NCI-H1694 (cell line): ENCODE measurements at regions not wholly inside any gene's neighbourhood (a gene's known extent, or its start where the extent isn't known, plus 50 kb on each side); places are given as distances from the start of the nearest gene placed in this dataset.
A peak's percentile ranks its signal among the peaks of the same experiment; 100 is the strongest.

Experiments
- DNase-seq: peaks from one replicate; lab custom pipeline; 2025; lab: John Stamatoyannopoulos, UW

DNA sequence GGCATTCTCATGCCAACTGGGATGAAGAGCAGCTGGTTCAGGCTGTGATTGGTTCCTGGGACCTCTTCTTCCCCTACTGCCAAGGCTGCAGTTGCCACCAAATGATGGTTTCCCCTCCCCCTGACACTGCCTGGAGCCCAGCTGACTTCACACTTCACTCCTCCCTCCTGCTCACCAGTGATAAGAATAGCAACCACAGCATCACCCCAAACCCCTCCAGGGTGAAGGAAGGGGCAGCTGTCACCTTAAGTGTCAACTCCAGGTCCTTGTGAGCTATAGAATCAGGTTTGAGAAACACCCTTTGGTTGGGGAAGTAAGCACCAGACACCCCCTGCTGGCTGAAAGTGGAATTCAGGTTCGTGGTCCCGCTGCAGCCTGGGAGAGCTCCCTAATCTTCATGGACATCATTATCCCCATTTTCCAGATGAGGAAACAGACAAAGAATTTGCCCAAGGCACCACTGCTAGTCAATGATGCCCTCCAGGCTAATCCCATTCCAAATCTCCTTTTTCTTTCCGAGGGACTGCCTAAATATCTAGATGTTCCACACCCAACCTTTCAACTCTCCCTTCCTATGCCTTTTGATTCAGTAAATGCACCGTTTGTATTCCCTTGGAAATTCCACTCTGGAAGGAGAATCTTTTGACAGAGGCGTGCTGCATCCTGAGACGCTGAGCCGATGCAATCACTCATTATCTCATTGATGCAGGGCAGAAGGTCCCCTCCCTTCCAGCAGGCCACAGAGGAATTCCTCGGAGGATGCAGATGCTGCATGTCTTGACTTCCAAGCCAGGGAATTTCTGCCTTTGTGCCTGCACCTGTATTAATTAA lies 50.6 kb upstream of the UQCRFS1 start:
- peak; percentile 60 for DNase-seq

DNA sequence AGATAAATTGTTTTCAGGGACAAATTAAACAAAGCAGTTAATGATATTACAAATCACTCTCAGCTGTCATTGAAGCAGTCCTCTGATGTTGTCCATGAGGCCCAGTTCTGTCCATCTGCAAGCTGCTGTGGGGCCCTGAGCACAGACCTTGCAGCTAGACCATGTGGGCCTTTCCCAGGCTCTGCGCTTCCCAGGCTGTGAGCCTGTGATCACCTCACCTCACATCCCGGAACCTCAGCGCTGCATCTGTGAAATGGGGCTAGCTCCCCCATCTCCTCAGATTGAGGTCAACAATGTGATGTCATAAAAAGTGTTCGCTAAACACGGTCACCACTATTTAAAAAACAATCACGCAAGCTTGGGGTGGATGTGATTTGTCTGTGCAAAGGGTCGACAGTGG lies 51.9 kb upstream of the UQCRFS1 start:
- DNase-seq: no peak

DNA sequence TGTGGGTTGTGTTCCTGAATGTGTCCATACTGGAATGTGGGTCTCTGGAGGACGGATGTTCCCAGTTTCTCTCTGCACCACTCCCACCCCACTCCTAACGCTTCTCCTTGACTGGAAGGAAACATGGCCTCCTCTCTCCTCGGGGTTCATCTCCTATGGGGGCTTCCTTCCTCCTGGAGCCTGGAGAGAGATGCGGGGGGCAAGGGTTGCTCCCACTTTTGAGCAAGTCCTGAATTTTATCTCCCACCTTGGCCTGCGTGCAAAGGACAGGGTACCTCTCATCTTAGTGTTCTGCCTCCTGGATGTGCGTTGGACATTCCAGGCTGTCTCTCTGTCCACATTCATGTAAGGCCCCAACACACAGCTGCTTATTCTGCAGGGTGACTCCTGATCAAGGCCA lies 52.5 kb upstream of the UQCRFS1 start:
- no peak for DNase-seq

DNA sequence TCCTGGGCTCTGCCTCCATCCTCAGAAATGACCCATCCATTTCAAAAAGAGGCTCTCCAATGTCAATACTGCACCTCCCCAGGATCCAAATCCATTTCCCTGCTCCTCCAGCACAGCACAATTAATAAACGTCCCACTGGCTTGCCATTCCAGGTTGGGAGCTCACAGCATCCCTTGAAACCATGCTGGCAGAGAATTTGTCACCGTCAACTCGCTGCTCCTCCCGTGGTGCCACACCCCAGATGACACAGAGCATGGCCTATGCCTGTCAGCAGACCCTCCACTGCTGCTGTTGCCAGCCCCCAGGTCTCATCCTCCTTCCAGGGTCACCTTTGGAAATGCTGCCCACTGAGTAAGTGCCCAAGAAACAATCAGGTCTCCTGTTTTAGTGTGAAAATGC lies 53.0 kb upstream of the UQCRFS1 start:
- no peak for DNase-seq

DNA sequence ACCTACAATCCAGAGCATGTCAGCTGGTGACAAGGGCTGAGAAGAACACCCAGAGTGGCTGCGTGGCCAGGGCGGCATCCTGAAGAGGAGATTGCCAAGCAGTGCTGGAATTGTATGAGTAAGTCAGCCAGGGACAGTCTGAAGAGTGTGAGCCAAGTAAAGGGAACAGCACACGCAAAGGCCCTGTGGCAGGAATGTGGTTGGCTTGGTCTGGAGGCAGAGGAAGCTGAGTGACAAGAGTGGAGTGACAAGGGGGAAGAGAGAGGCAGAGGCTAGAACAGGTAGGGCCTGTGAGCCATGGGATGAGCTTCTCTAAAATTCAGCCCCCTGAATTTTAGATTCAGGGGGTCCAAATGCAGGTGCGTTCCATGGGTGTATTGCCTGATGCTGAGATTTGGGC lies 53.7 kb upstream of the UQCRFS1 start:
- DNase-seq: no peak

DNA sequence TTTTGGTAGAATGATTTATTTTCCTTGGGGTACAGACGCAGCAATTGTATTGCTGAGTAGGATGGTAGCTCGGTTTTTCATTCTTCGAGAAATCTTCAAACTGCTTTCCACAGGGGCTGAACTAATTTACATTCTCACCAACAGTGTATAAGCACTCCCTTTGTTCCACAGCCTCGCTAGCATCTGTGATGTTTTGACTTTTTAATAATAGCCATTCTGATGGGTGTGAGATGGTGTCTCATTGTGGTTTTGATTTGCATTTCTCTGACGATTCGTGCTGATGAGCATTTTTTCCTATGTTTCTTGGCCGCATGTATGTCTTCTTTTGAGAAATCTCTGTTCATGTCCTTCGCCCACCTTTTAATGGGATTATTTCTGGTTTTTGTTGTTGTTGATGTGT lies 54.8 kb upstream of the UQCRFS1 start:
- no peak for DNase-seq

DNA sequence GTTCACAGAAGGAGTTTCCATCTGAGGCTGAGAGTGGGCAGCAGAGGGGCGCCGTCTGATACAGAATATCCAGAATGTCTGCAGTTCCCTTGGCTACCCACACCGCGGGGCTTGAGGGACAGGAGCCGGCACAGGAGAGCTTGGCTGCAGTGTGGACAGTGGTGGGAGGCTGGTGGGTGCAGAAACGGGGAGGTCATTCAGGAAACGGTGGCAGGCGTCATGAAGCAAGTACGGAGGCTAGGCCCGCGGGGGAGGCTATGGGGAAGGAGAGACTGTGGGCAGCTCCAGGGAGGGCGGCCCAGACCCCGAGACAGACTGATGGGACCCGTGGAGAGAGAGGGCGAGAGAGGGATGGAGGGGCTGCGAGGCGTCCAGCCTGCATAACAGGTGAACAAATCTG lies 55.2 kb upstream of the UQCRFS1 start:
- no peak for DNase-seq

DNA sequence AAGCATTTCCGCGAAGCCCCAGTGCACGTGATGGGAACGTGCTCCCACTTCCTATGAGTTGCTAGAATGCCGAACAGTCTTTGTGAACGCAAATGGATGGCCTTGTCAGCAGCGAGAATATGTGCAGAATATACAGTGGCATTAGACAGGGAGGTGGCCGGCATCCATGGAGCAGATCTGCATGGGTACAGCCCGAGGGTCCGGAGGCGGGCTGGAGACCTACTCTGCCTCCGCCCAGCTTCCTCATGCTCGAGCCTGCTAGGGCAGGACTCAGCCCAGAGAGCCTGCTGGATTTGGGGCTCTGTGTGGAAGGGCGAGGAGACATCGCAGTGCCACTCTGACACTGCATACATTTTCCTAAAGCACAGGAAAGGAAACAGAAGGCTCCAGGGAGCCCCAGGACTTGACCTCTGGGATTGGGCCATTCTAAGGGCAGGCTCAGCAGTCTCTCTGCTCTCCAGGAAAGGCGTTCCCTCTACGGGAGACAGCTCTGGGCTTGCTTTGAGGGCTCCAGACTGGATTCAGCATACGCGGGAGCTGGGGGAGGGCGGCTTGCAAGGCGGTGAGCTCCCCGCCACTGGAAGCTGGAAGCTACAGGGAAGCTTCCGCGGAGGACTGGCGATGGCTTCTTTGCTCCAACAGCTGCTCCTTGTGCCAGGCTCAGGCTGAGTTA lies 55.9 kb upstream of the UQCRFS1 start:
- DNase-seq: no peak

DNA sequence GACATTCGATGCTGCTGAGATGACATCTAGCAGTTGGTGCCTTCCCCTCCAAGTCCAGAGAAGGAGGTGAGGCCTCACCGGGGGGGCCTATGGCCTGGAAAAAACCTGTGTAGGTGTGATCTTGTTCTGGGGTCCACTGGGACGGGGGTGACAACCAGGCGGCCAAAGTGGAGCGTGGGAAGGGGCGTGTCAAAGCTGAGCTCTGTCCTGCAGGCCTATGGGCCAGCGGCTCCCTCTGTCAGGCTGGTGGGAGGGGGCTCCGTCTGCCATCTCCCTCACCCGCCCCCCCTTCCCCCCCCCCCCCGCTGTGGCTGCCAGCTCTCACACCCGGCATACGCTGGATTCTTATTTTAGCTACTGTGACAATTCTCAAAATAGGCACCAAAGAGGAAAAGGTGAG lies 56.7 kb upstream of the UQCRFS1 start:
- DNase-seq: no peak

DNA sequence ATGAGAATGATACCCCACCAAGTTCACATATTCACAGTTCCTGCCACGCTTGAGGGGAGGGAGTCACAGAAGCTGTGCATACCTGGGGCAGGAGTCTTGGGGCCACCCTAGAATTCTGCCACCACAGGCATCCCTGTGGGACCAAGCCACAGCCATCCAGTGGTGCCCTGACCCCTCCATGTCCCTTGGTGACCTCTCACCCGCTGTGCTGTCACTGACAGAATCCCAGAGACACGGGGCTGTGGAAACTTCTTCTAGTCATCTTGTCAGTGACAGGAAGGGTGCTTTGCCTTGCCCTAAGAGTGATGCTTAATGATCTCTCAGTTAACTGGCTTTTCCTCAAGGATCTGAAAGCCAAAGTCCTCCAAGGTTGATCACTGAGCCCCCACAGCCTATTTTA lies 58.4 kb upstream of the UQCRFS1 start:
- DNase-seq: no peak

DNA sequence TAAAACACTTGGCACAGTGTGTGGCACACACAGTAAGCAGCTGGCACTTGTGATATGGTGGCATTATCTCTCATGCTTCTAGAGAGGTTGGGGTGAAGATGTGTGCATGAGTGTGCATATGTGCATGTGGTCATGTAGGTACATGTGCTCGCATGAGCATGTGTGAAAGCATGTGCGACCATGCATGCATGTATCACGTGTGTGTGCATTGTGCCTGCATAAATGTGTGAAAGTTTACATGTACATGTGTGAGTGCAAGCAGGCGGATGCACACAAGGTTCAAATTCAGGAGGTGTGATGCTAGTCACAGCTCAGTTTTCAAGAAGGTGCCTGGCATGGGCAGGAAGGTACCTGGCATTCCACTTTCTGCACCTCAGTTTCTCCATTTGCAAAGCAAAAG lies 59.0 kb upstream of the UQCRFS1 start:
- DNase-seq: no peak

DNA sequence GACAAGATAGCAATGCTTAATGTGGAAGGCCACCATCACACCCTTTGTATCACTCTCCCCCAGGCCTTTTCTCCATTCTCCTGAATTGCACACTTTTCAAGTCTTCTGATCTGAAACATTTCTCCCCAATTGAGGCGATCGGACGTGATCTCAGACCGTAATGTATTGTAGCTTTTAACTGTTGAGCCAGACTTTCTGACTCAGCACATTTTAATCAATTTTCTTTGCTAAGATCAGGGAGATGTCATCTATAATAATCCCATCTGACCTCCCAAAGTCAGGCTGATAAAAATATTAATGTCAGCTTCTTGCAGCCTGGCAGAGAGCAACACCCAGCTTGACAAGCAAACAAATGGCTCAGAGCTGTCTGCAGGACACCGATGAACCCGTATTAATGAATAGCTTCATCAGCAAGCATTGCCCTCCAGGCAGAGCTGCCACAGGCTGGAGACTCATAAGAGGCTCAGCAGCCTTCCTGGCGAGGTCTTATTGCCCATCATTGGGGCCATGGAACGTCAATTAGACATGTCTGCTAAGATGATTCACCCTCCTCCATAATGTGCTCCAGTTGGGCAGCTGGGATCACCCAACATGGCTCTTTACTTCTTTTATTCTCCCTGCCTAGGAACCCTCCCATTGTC lies 60.2 kb upstream of the UQCRFS1 start:
- DNase-seq: no peak

DNA sequence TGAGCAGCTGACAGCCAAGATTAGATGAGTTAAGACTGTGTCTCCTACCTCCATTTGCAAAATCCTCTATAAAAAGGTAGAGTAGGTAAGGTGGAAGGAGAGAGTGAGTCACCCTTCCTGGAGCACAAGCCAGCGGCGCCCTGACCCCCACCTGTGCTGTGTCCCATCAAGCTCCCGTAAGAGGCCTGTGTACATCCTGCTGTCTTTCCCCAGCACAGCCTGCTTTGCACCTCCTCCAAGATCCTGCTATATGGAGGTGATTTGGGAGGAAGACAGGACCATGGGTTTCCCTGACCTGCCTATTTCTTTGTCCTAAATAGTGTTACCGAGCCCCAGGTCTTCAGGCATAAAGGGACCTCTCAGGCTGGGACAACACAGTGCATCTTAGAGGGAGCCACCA lies 62.3 kb upstream of the UQCRFS1 start:
- no peak for DNase-seq

DNA sequence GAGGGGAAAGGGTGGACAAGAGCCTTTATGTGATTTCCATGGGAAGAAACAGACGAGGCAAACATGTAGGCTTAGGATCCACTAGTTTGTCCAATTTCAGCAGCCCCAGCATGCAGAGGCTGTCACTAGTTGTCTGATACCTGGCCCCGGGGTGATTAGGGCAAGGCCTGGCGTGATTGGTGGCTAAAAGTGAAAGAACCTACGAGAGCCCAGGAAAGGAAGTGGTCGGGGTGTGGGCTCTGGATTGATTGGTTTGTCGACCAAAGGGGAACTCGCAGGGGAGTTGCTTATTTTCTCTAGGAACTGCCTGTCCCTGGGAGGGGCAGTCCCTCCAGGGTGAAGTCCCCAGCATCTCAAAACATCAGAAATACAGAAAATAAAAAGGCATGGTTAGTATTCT lies 64.2 kb upstream of the UQCRFS1 start:
- no peak for DNase-seq

DNA sequence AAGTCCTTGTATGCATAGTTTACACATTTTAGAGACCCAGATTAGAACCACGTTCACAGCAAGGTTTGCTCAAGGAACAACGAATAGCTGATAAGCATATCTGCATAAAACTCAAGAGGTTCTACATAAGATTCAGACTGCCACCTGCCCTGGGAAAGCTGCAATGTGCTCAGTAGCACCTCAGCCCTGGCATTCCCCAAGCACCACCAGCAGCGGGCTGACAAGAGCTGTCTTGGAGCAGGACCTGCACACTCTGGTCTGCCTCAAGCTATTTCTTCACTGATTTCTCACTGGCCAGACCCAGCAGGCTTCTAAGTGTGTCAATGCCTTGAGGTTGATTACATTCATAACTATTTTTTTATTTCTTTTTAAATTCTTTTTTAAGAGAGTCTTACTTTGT lies 65.8 kb upstream of the UQCRFS1 start:
- DNase-seq: no peak

DNA sequence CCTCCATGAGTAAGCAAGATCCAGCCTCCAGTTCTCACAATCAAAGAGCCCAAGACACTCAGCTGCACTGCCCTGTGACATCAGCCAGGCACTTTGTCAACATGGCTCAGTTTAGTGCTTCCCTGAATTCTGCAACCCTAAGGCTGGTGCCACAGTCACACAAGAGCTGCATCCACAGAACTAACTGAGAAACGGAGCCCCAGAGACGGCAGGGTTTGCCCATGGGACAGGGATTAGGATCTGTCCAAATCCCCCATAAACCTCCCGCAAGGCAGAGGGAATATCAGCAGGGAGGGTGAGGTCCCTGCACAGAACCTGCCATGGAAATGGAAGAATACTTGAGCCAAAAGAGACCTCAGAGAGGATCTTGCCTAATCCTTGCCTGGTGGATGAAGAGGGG lies 70.4 kb upstream of the UQCRFS1 start:
- DNase-seq: no peak

DNA sequence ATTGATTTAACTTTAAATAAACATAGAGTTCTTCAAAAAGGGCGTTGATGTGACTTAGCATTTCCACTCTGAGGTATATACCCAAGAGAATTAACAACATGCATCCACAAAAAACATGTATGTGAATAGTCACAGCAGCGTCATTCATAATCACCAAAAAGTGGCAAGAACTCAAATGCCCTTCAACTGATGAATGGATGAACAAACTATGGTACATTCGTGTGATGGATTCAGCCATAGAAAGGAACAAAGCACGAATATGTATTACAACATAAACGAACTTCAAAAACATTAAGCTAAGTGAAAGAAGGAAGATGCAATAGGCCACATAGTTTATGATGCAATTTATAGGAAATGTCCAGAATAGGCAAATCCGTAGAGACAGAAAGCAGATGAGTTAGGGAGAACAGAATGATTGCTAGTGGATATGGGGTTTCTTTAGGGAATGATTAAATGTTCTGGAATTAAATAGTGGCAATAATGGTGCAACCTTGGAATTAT lies 72.3 kb upstream of the UQCRFS1 start:
- DNase-seq: no peak

DNA sequence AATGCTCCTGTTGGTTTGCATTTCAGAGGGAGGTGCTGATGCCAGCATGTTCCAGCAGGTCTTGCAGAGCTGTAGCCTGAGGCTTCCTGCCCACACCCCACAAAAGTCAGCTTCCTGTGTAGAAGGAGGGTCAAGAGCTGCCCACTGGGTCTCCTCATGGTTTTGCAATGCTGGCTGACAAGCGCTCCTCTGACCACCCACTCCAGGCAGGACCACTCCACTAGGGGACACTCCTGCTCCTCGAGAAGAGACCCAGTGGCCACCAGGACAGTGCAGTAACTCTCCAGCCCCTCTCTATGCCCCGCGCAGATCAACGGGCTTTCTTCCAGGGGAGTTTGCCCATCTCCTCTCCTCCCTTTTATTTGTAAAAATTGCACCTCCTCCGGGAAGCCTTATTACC lies 72.9 kb upstream of the UQCRFS1 start:
- peak; percentile 15 for DNase-seq

DNA sequence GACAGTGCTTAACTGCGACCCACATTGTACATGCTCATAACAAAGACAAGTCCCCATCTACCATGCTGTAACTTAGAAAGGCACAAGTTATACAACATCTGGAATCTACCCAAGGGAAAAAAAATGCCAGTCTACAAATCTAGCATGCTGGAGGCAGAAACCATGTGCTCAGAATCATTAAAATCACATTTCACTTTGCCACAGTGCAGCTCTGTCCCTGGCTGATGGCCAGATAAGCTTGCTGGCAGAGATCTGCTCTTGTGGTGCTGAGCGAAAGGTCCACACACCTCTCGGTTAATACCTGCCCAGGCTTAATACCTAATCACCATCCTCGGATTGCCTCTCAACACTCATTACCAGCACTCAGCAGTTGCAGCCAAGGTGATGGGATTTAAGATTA lies 74.1 kb upstream of the UQCRFS1 start:
- peak; percentile 85 for DNase-seq

DNA sequence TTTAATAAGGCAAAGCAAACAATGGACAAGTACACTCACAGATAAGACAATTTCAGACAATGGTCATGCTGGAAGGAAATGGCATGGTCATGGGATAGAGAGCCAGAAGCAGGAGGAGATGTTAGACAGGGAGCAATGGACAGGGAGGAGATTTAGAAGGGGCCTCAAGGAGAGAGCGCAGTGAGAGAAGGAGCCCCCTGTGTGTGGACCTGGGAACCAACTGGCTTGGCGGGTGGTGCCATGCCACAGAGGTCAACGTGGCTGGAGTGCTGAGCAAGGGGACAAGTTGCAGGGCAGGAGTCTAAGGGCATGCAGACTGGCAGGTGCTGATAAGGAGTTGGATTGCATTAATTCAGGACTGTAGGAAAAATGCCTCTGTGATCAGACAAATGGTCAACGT lies 75.3 kb upstream of the UQCRFS1 start:
- no peak for DNase-seq

DNA sequence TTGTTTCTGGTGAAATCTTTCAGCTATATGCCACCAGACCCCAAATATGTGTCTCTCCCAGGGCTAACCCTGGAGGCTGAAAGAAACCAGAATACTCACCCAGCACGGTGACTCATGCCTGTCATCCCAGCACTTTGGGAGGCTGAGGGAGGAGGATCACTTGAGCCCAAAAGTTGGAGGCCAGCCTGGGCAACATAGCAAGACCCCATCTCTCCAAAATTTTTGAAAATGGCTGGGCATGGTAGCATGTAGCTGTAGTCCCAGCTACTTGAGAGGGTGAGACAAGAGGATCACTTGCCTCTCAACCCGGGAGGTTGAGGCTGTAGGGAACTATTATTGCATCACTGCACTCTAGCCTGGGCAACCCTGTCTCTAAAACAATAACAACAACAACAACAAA lies 76.1 kb upstream of the UQCRFS1 start:
- no peak for DNase-seq

DNA sequence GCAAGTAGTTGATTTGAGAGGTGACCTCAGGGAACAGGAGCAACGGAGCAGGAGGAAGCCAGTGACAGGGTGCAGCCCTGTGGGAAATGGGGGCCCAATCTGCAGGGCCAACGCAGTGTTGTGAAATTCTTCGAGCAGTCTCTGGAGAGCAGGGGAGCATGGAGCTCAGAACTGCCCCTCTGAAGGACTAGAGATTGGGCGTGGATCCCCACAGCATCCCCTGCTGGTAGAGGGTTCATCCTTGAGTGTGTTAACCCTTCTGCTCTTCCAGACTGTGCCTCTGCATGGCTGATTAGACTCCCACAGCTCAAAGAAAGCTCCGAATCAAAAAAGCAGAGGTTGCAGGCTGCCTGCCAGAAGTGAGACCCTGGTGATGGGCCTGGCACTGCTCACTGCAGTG lies 77.9 kb upstream of the UQCRFS1 start:
- peak; percentile 65 for DNase-seq

DNA sequence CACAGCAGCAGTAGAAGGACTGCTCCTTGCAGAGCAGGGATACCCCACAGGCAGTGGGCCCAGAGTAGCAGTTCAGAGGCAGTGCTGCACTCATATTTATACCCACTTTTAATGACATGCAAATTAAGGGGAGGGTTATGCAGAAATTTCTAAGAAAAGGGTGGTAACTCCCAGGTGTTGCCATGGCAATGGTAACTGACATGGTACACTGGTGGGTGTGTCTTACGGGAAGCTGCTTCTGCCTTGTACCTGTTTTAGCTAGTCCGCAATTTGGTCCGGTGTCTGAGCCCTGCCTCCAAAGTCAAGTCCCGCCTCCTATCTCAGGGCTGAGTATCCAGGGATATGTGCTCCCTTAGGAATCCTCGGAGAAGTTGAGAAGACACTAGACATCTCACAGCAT lies 79.2 kb upstream of the UQCRFS1 start:
- DNase-seq: no peak
